SK-N-SH (cell line): ENCODE measurements at regions not wholly inside any gene's neighbourhood (a gene's known extent, or its start where the extent isn't known, plus 50 kb on each side); places are given as distances from the start of the nearest gene placed in this dataset.

ENCODE experiments used
- CTCF ChIA-PET: fragments of 300-600, 350-600 bp; formaldehyde crosslinking; extraction: SDS; loops from one replicate; lab custom pipeline; 2021; lab: Yijun Ruan, JAX
- POLR2A ChIA-PET: fragments of 350-600 bp; sonication (Branson Sonifier 250); formaldehyde crosslinking; extraction: SDS; loops from one replicate; lab custom pipeline; 2020; ENCODE audit warnings: antibody characterized with exemption, inconsistent platforms; lab: Yijun Ruan, JAX
- DNase-seq: peaks from one replicate; pipeline ENCODE4 v3.0.0; 2012
- H2AFZ ChIP-seq: fragments of 200-600 bp; sonication (generic); 2 replicates; pipeline ENCODE4 v1.8.1; 2016; ENCODE audit warnings: antibody characterized with exemption, mild to moderate bottlenecking, low read depth
- H3F3A ChIP-seq: fragments of 200-600 bp; sonication (generic); replicated peaks from 2 replicates; pipeline ENCODE3; 2016; ENCODE audit warnings: antibody characterized with exemption, mild to moderate bottlenecking; ENCODE audit not compliant: insufficient read depth
- H3K27ac ChIP-seq, 2 experiments: fragments of 200-500 bp in 1 of 2; fragments of 200-600 bp in 1 of 2; sonication (Bioruptor generic) in 1 of 2; sonication (generic), shearing (Covaris generic) in 1 of 2; 2 replicates each; pipeline versions ENCODE4 v1.5.1 to v1.6.1; 2014 to 2016; ENCODE audit warnings: low read depth in 2 of 2, inconsistent platforms in 1 of 2, low read length in 1 of 2, mild to moderate bottlenecking in 1 of 2, mixed read lengths in 1 of 2
- H3K27me3 ChIP-seq: fragments of 200-600 bp; sonication (generic), shearing (Covaris generic); 2 replicates; pipeline ENCODE4 v1.6.1; 2016; ENCODE audit warnings: mixed run types; ENCODE audit not compliant: insufficient read depth
- H3K36me3 ChIP-seq, 2 experiments: fragments of 200-500 bp in 1 of 2; fragments of 200-600 bp in 1 of 2; sonication (Bioruptor generic) in 1 of 2; sonication (generic) in 1 of 2; replicated peaks in 1 of 2; 2 replicates each; pipeline versions ENCODE3 to v1.5.1; 2014 to 2016; ENCODE audit warnings: low read length in 1 of 2, mild to moderate bottlenecking in 1 of 2; ENCODE audit not compliant: insufficient read depth in 2 of 2, control insufficient read depth in 1 of 2
- H3K4me1 ChIP-seq, 2 experiments: fragments of 200-500 bp in 1 of 2; fragments of 200-600 bp in 1 of 2; sonication (Bioruptor generic) in 1 of 2; sonication (generic), shearing (Covaris generic) in 1 of 2; 2 replicates each; pipeline versions ENCODE4 v1.5.1 to v1.6.1; 2014 to 2016; ENCODE audit warnings: low read depth in 1 of 2, low read length in 1 of 2, mixed run types in 1 of 2; ENCODE audit not compliant: insufficient read depth in 2 of 2, control insufficient read depth in 1 of 2
- H3K4me2 ChIP-seq: fragments of 200-600 bp; sonication (generic), shearing (Covaris generic); 2 replicates; pipeline ENCODE4 v1.6.1; 2017; ENCODE audit warnings: mixed run types
- H3K4me3 ChIP-seq, 2 experiments: fragments of 200-500 bp in 1 of 2; fragments of 200-600 bp in 1 of 2; sonication (Bioruptor generic) in 1 of 2; sonication (generic), shearing (Covaris generic) in 1 of 2; 2 replicates each; pipeline versions ENCODE4 v1.5.1 to v1.8.1; 2014 to 2016; ENCODE audit warnings: low read depth in 2 of 2, inconsistent platforms in 1 of 2, low read length in 1 of 2, mild to moderate bottlenecking in 1 of 2, mixed read lengths in 1 of 2, moderate library complexity in 1 of 2
- H3K79me2 ChIP-seq: fragments of 200-600 bp; sonication (generic); 2 replicates; pipeline ENCODE4 v1.8.1; 2017; ENCODE audit warnings: mild to moderate bottlenecking; ENCODE audit not compliant: insufficient read depth
- H3K9ac ChIP-seq: fragments of 200-600 bp; sonication (generic); 2 replicates; pipeline ENCODE4 v1.6.1; 2017; ENCODE audit warnings: mixed run types
- H3K9me2 ChIP-seq: fragments of 200-600 bp; sonication (generic); 2 replicates; pipeline ENCODE4 v1.6.1; 2017; ENCODE audit warnings: mixed run types
- H3K9me3 ChIP-seq: fragments of 200-600 bp; sonication (generic); 2 replicates; pipeline ENCODE4 v1.6.1; 2017; ENCODE audit warnings: mixed run types, mild to moderate bottlenecking, moderate library complexity
- H4K20me1 ChIP-seq: fragments of 200-600 bp; sonication (generic); 2 replicates; pipeline ENCODE4 v1.6.1; 2017; ENCODE audit warnings: mild to moderate bottlenecking, mixed run types; ENCODE audit not compliant: insufficient read depth
- CHD2 ChIP-seq: fragments of 150-350 bp; IDR thresholded peaks from 2 replicates; pipeline ENCODE4 v1.6.1; 2018; ENCODE audit warnings: low read length; ENCODE audit not compliant: partially characterized antibody
- EZH2phosphoT487 ChIP-seq: fragments of 200-600 bp; sonication (generic); IDR thresholded peaks from 2 replicates; pipeline ENCODE4 v1.6.1; 2017; ENCODE audit warnings: low read depth, mixed run types, mild to moderate bottlenecking, antibody characterized with exemption, moderate library complexity, borderline replicate concordance
- FOSL2 ChIP-seq: IDR thresholded peaks from 2 replicates; pipeline ENCODE4 v1.4.0; 2012; ENCODE audit warnings: low read depth, mild to moderate bottlenecking, moderate library complexity, borderline replicate concordance
- FOXM1 ChIP-seq: IDR thresholded peaks from 2 replicates; pipeline ENCODE4 v1.4.0; 2012; ENCODE audit warnings: low read depth, mild to moderate bottlenecking
- GABPA ChIP-seq: IDR thresholded peaks from 2 replicates; pipeline ENCODE4 v1.4.0; 2012; ENCODE audit warnings: low read depth, mild to moderate bottlenecking
- MXI1 ChIP-seq: IDR thresholded peaks from 2 replicates; pipeline ENCODE4 v1.6.1; 2012; ENCODE audit warnings: mild to moderate bottlenecking, low read depth, low read length, improper control_type of control experiment
- NRF1 ChIP-seq: IDR thresholded peaks from 2 replicates; pipeline ENCODE4 v1.6.1; 2012; ENCODE audit warnings: low read depth, mild to moderate bottlenecking, low read length
- RCOR1 ChIP-seq: fragments of 150-350 bp; IDR thresholded peaks from 2 replicates; pipeline ENCODE4 v1.6.1; 2017; ENCODE audit warnings: antibody characterized with exemption, low read length
- RFX5 ChIP-seq: IDR thresholded peaks from 2 replicates; pipeline ENCODE4 v1.6.1; 2012; ENCODE audit warnings: mild to moderate bottlenecking, improper control_type of control experiment, low read length
- SIN3A ChIP-seq: IDR thresholded peaks from 2 replicates; pipeline ENCODE4 v1.6.1; 2012; ENCODE audit warnings: low read depth, mild to moderate bottlenecking, low read length, moderate library complexity, borderline replicate concordance
- TAF1 ChIP-seq: IDR thresholded peaks from 2 replicates; pipeline ENCODE4 v1.6.1; 2012; ENCODE audit warnings: low read depth, mild to moderate bottlenecking, low read length, moderate library complexity, borderline replicate concordance
- TEAD4 ChIP-seq: IDR thresholded peaks from 2 replicates; pipeline ENCODE4 v1.4.0; 2012; ENCODE audit warnings: mild to moderate bottlenecking, borderline replicate concordance; ENCODE audit not compliant: insufficient read depth
- YY1 ChIP-seq: IDR thresholded peaks from 2 replicates; pipeline ENCODE4 v1.4.0; 2012; ENCODE audit warnings: low read depth, mild to moderate bottlenecking
- WGBS: methylation state at CpG from one replicate; pipeline ENCODE4 v1.1.6; 2017; ENCODE audit warnings: low lambda C conversion rate; 5-methylcytosine and 5-hydroxymethylcytosine counted together
- TF ChIP-seq, protein P1 (sequence below): IDR thresholded peaks from 2 replicates; pipeline ENCODE4; 2012
- TF ChIP-seq, protein P2 (sequence below): fragments of 150-350 bp; IDR thresholded peaks from 2 replicates; pipeline ENCODE4 v1.6.1; 2016; ENCODE audit warnings: mild to moderate bottlenecking, low read depth, low read length
- TF ChIP-seq, protein P3 (sequence below): IDR thresholded peaks from 2 replicates; pipeline ENCODE4 v1.4.0; 2012; ENCODE audit warnings: low read depth
- TF ChIP-seq, protein P4 (sequence below): IDR thresholded peaks from 2 replicates; pipeline ENCODE4 v1.6.1; 2012; ENCODE audit warnings: mild to moderate bottlenecking, low read depth, low read length, moderate library complexity
- TF ChIP-seq, protein P5 (sequence below): fragments of 150-350 bp; IDR thresholded peaks from 2 replicates; pipeline ENCODE4 v1.6.1; 2017; ENCODE audit warnings: antibody characterized with exemption, low read length, low read depth, borderline replicate concordance
- TF ChIP-seq, protein P6 (sequence below): fragments of 200-600 bp; sonication (generic); IDR thresholded peaks from 2 replicates; pipeline ENCODE4 v1.6.1; 2017; ENCODE audit warnings: antibody characterized with exemption, mild to moderate bottlenecking, moderate library complexity

DNA sequence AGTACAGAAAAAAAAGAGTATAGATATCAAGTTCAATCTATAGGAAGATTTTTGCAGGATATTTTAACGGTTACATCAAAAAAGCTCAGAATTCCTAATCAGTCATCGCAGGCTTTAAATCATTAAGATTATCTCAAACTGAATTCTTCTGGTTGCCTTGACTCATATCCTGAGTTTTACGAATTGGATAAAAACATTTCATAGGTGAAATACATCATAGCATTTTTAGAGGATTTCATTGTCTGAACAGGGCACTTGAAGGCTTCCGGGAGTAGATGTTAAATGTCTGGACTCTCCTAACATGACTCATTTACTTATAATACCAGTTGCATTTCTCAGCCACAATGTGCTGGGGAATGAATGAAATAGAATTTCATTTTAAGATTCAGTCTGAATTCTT lies 2216.6 kb upstream of the RAG2 start (continued):
- TF ChIP-seq, protein P1, sequence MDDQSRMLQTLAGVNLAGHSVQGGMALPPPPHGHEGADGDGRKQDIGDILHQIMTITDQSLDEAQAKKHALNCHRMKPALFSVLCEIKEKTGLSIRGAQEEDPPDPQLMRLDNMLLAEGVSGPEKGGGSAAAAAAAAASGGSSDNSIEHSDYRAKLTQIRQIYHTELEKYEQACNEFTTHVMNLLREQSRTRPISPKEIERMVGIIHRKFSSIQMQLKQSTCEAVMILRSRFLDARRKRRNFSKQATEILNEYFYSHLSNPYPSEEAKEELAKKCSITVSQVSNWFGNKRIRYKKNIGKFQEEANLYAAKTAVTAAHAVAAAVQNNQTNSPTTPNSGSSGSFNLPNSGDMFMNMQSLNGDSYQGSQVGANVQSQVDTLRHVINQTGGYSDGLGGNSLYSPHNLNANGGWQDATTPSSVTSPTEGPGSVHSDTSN: peak; percentile 83
- no peak for TF ChIP-seq CHD2
- TF ChIP-seq EZH2phosphoT487: no peak
- TF ChIP-seq, protein P2, sequence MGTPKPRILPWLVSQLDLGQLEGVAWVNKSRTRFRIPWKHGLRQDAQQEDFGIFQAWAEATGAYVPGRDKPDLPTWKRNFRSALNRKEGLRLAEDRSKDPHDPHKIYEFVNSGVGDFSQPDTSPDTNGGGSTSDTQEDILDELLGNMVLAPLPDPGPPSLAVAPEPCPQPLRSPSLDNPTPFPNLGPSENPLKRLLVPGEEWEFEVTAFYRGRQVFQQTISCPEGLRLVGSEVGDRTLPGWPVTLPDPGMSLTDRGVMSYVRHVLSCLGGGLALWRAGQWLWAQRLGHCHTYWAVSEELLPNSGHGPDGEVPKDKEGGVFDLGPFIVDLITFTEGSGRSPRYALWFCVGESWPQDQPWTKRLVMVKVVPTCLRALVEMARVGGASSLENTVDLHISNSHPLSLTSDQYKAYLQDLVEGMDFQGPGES: no peak
- TF ChIP-seq TEAD4: peak; percentile 77
- TF ChIP-seq, protein P3, sequence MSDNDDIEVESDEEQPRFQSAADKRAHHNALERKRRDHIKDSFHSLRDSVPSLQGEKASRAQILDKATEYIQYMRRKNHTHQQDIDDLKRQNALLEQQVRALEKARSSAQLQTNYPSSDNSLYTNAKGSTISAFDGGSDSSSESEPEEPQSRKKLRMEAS: no peak
- no peak for TF ChIP-seq TAF1

DNA sequence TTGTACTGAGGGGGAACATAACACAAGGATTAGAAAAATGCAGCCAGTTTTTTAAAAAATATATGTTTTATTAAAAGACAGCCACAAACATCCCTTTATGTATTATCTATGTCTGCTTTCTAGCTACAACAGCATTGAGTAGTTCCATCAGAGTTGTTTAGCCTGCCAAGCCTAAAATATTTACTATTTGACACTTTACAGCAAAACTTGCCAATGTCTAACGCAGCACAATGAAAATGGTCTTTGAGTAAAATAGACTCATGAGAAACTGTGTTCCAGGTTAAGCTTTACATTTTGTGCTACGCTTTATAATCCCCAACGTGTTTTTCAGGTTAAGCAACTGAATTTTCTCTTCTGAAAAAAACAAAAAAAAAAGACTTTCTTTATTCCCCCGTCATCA lies 2211.5 kb upstream of the RAG2 start:
- no peaks in the 10 kb centered on the region for H3F3A ChIP-seq
- H3K79me2 ChIP-seq: no peaks in the 10 kb centered on the region
- H3K9me2 ChIP-seq: no peaks in the 10 kb centered on the region
- H3K9ac ChIP-seq: no peak overlapping the region
- H3K4me3 ChIP-seq: no peak overlapping the region
- H3K4me1 ChIP-seq: no peaks in the 10 kb centered on the region
- no peak overlapping the region for H2AFZ ChIP-seq
- no peaks in the 10 kb centered on the region for H3K9me3 ChIP-seq
- ChIA-PET POLR2A (no interaction called here), CTCF (no interaction called here)
- no peak overlapping the region for H3K27ac ChIP-seq
- no peaks in the 10 kb centered on the region for H3K27me3 ChIP-seq
- no peaks in the 10 kb centered on the region for H3K36me3 ChIP-seq
- 48% methylated on average over 4 of the region's 4 CpGs for WGBS
- H3K4me2 ChIP-seq: no peak overlapping the region
- no peaks in the 10 kb centered on the region for H4K20me1 ChIP-seq
- no peak for TF ChIP-seq RFX5
- TF ChIP-seq, protein P4, sequence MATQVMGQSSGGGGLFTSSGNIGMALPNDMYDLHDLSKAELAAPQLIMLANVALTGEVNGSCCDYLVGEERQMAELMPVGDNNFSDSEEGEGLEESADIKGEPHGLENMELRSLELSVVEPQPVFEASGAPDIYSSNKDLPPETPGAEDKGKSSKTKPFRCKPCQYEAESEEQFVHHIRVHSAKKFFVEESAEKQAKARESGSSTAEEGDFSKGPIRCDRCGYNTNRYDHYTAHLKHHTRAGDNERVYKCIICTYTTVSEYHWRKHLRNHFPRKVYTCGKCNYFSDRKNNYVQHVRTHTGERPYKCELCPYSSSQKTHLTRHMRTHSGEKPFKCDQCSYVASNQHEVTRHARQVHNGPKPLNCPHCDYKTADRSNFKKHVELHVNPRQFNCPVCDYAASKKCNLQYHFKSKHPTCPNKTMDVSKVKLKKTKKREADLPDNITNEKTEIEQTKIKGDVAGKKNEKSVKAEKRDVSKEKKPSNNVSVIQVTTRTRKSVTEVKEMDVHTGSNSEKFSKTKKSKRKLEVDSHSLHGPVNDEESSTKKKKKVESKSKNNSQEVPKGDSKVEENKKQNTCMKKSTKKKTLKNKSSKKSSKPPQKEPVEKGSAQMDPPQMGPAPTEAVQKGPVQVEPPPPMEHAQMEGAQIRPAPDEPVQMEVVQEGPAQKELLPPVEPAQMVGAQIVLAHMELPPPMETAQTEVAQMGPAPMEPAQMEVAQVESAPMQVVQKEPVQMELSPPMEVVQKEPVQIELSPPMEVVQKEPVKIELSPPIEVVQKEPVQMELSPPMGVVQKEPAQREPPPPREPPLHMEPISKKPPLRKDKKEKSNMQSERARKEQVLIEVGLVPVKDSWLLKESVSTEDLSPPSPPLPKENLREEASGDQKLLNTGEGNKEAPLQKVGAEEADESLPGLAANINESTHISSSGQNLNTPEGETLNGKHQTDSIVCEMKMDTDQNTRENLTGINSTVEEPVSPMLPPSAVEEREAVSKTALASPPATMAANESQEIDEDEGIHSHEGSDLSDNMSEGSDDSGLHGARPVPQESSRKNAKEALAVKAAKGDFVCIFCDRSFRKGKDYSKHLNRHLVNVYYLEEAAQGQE: no peak
- no peak for TF ChIP-seq NRF1
- TF ChIP-seq, protein P5, sequence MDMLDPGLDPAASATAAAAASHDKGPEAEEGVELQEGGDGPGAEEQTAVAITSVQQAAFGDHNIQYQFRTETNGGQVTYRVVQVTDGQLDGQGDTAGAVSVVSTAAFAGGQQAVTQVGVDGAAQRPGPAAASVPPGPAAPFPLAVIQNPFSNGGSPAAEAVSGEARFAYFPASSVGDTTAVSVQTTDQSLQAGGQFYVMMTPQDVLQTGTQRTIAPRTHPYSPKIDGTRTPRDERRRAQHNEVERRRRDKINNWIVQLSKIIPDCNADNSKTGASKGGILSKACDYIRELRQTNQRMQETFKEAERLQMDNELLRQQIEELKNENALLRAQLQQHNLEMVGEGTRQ: no peak
- TF ChIP-seq MXI1: no peak
- TF ChIP-seq, protein P2: no peak
- no peak for TF ChIP-seq FOXM1
- no peak for TF ChIP-seq SIN3A
- TF ChIP-seq YY1: no peak
- no peak for TF ChIP-seq TAF1
- no peak for TF ChIP-seq GABPA
- TF ChIP-seq RCOR1: no peak
- no peak for TF ChIP-seq FOSL2
- TF ChIP-seq, protein P6, sequence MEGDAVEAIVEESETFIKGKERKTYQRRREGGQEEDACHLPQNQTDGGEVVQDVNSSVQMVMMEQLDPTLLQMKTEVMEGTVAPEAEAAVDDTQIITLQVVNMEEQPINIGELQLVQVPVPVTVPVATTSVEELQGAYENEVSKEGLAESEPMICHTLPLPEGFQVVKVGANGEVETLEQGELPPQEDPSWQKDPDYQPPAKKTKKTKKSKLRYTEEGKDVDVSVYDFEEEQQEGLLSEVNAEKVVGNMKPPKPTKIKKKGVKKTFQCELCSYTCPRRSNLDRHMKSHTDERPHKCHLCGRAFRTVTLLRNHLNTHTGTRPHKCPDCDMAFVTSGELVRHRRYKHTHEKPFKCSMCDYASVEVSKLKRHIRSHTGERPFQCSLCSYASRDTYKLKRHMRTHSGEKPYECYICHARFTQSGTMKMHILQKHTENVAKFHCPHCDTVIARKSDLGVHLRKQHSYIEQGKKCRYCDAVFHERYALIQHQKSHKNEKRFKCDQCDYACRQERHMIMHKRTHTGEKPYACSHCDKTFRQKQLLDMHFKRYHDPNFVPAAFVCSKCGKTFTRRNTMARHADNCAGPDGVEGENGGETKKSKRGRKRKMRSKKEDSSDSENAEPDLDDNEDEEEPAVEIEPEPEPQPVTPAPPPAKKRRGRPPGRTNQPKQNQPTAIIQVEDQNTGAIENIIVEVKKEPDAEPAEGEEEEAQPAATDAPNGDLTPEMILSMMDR: no peak
- no peak for DNase-seq
